CD4-positive, alpha-beta T cell (primary cell): ENCODE measurements at regions not wholly inside any gene's neighbourhood (a gene's known extent, or its start where the extent isn't known, plus 50 kb on each side); places are given as distances from the start of the nearest gene placed in this dataset.
"Not testable (repeated sequence)": the region's sequence is repeated elsewhere in the genome, so short reads cannot be mapped to it uniquely, and the experiment has no call there.

ENCODE experiments used
- ATAC-seq: fragments of 200-7000 bp; cut with Tn5 transposase; one replicate; pipeline ENCODE4 v1.10.0; 2022; ENCODE audit warnings: mild to moderate bottlenecking; ENCODE audit not compliant: poor library complexity
- CTCF ChIA-PET: fragments of 350-600 bp; sonication (Branson Sonifier 250); formaldehyde crosslinking; loops from one replicate; lab custom pipeline; 2021; ENCODE audit warnings: antibody characterized with exemption, inconsistent platforms; lab: Charles Lee
- POLR2A ChIA-PET: fragments of 350-600 bp; sonication (Branson Sonifier 250); formaldehyde crosslinking; loops from one replicate; lab custom pipeline; 2021; ENCODE audit warnings: antibody characterized with exemption, inconsistent platforms; lab: Charles Lee
- DNase-seq, 14 experiments: peaks; one replicate each; pipeline ENCODE4 v3.0.0-alpha.2; 2013 to 2020; ENCODE audit warnings: mixed read lengths in 2 of 14
- H3K27ac ChIP-seq, 2 donors: one replicate each; pipeline versions ENCODE4 v1.5.1 to v1.7.0; 2013; ENCODE audit warnings: low read length in 2 of 2, low read depth in 1 of 2, mild to moderate bottlenecking in 1 of 2
- H3K27me3 ChIP-seq, 2 experiments: 1 replicate in 1 of 2; 2 replicates in 1 of 2; pipeline versions ENCODE4 v1.6.1 to v1.7.0; 2013; ENCODE audit warnings: low read length in 2 of 2, control low read depth in 1 of 2, mild to moderate bottlenecking in 1 of 2, moderate library complexity in 1 of 2; ENCODE audit not compliant: insufficient read depth in 2 of 2, control insufficient read depth in 1 of 2
- H3K36me3 ChIP-seq: one replicate; pipeline ENCODE4 v1.6.1; 2013; ENCODE audit warnings: low read length, control low read depth; ENCODE audit not compliant: insufficient read depth
- H3K4me1 ChIP-seq: one replicate; pipeline ENCODE4 v1.6.1; 2013; ENCODE audit warnings: low read length, control low read depth; ENCODE audit not compliant: insufficient read depth
- H3K4me3 ChIP-seq: one replicate; pipeline ENCODE4 v1.5.1; 2013; ENCODE audit warnings: mild to moderate bottlenecking, low read length, moderate library complexity
- H3K9me3 ChIP-seq, 2 experiments: 1 replicate in 1 of 2; 2 replicates in 1 of 2; pipeline versions ENCODE4 v1.6.1 to v1.7.0; 2013; ENCODE audit warnings: low read length in 2 of 2, mild to moderate bottlenecking in 2 of 2, control low read depth in 1 of 2, moderate library complexity in 1 of 2; ENCODE audit not compliant: control insufficient read depth in 1 of 2, insufficient read depth in 1 of 2
- H3K27ac Mint-ChIP-seq: one replicate; pipeline ENCODE4 v1.8.0; 2020; ENCODE audit warnings: mixed read lengths
- H3K27me3 Mint-ChIP-seq: one replicate; pipeline ENCODE4 v1.8.0; 2021; ENCODE audit warnings: mixed read lengths
- H3K36me3 Mint-ChIP-seq: one replicate; pipeline ENCODE4 v1.8.0; 2021; ENCODE audit warnings: low read depth, mixed read lengths
- H3K4me1 Mint-ChIP-seq: one replicate; pipeline ENCODE4 v1.8.0; 2021; ENCODE audit warnings: low read depth, mixed read lengths
- H3K4me3 Mint-ChIP-seq: one replicate; pipeline ENCODE4 v1.8.0; 2020; ENCODE audit warnings: mild to moderate bottlenecking, mixed read lengths
- H3K9me3 Mint-ChIP-seq: one replicate; pipeline ENCODE4 v1.8.0; 2020; ENCODE audit warnings: mixed read lengths
- intact Hi-C, 2 experiments: fragments of 100-400 bp; cut with DNase I in 1 of 2; cut with micrococcal nuclease in 1 of 2; formaldehyde crosslinking; loops; one replicate each; pipeline versions ENCODE4 v1.15.1 to v1.9.0; 2023 to 2025; cut with DNase I, micrococcal nuclease
- TF ChIP-seq, protein P1 (sequence below): fragments of 200-600 bp; IDR thresholded peaks from one replicate; pipeline ENCODE4 v1.8.0; 2022; ENCODE audit warnings: antibody characterized with exemption, mild to moderate bottlenecking

GRCh38 chr12:92394895-92395294, 249.2 kb upstream of the BTG1 start:
- H3K36me3 ChIP-seq: no peaks in the 10 kb centered on the region

GRCh38 chr12:92393504-92393903, 247.9 kb upstream of the BTG1 start:
- Histone ChIP-seq H3K36me3 (no peaks in the 10 kb centered on the region), H3K27ac (no peak overlapping the region), H3K4me3 (no peak overlapping the region), H3K4me1 (peaks cover 55% of the 10 kb centered on the region), H3K9me3 (peaks cover 6 to 8% of the 10 kb centered on the region in 2 experiments), H3K27me3 (no peaks in the 10 kb centered on the region)
- Mint-ChIP-seq H3K27ac (peak overlapping the region; percentile 95), H3K36me3 (peaks cover 38% of the 10 kb centered on the region), H3K9me3 (peaks cover 15% of the 10 kb centered on the region), H3K4me3 (no peak overlapping the region), H3K4me1 (peaks cover 86% of the 10 kb centered on the region), H3K27me3 (no peaks in the 10 kb centered on the region)
- intact Hi-C loops: no loop called here
- TF ChIP-seq, protein P1, sequence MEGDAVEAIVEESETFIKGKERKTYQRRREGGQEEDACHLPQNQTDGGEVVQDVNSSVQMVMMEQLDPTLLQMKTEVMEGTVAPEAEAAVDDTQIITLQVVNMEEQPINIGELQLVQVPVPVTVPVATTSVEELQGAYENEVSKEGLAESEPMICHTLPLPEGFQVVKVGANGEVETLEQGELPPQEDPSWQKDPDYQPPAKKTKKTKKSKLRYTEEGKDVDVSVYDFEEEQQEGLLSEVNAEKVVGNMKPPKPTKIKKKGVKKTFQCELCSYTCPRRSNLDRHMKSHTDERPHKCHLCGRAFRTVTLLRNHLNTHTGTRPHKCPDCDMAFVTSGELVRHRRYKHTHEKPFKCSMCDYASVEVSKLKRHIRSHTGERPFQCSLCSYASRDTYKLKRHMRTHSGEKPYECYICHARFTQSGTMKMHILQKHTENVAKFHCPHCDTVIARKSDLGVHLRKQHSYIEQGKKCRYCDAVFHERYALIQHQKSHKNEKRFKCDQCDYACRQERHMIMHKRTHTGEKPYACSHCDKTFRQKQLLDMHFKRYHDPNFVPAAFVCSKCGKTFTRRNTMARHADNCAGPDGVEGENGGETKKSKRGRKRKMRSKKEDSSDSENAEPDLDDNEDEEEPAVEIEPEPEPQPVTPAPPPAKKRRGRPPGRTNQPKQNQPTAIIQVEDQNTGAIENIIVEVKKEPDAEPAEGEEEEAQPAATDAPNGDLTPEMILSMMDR: no peak
- DNase-seq: no peak
- ChIA-PET CTCF (no interaction called here), POLR2A (interaction anchor here (1.2 kb wide), 2 partner anchors 10 to 252 kb away, joined by 3 read pairs; no protein-coding TSS in a partner anchor)
- ATAC-seq: no peak

More at GRCh38 chr12:92394895-92395294, 249.2 kb upstream of the BTG1 start:
- peak overlapping the region; percentile 9 for H3K4me3 Mint-ChIP-seq
- peaks cover 6 to 8% of the 10 kb centered on the region in 2 experiments for H3K9me3 ChIP-seq
- H3K4me1 ChIP-seq: peaks cover 65% of the 10 kb centered on the region
- POLR2A ChIA-PET: interaction anchor here (1.2 to 5.2 kb wide), 2 partner anchors 9 to 251 kb away, joined by 3 to 184 read pairs; partner anchors contain the start of gene BTG1
- H3K4me3 ChIP-seq: no peak overlapping the region
- CTCF ChIA-PET: no interaction called here
- ATAC-seq (peak; percentile 13), DNase-seq (peak in 1 of 14 experiments; percentile 46)
- H3K27ac Mint-ChIP-seq: peak overlapping the region; percentile 95
- H3K27ac ChIP-seq: no peak overlapping the region
- TF ChIP-seq, protein P1: no peak
- no peaks in the 10 kb centered on the region for H3K27me3 ChIP-seq
- peaks cover 99% of the 10 kb centered on the region for H3K4me1 Mint-ChIP-seq
- H3K9me3 Mint-ChIP-seq: peaks cover 16% of the 10 kb centered on the region
- intact Hi-C loops: loop anchor here in 1 of 2 experiments (5.0 kb wide), 1 partner anchor 33 kb away; no protein-coding TSS in a partner anchor
- H3K36me3 Mint-ChIP-seq: peaks cover 38% of the 10 kb centered on the region
- H3K27me3 Mint-ChIP-seq: no peaks in the 10 kb centered on the region

DNA sequence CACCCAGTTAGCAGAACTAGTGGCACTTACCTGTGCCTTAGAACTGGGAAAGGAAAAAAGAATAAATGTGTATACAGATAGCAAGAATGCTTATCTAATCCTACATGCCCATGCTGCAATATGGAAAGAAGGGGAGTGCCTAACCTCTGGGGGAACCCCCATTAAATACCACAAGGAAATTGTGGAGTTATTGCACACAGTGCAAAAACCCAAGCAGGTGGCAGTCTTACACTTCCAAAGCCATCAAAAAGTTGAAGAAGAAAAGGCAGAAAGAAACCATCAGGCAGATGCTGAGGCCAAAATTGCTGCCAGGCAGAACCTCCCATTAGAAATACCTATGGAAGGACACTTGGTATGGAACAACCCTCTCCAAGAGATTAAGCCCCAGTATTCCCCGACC, 246.1 kb upstream of the BTG1 start:
- H3K27ac Mint-ChIP-seq: peak overlapping the region; percentile 95
- intact Hi-C loops: not testable (repeated sequence)

DNA sequence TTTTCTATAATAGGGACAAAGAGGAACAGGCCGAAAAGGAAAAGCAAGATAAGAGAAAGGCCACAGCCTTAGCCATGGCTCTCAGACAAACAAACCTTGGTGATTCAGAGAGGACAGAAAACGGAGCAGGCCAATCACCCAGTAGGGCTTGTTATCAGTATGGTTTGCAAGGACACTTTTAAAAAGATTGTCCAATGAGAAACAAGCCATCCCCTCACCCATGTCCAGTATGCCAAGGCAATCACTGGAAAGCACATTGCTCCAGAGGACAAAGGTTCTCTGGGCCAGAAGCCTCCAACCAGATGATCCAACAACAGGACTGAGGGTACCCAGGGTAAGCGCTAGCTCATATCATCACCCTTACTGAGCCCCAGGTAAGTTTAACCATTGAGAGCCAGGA, 243.8 kb upstream of the BTG1 start:
- Mint-ChIP-seq H3K9me3 (peaks cover 6% of the 10 kb centered on the region), H3K4me1 (peaks cover 62% of the 10 kb centered on the region), H3K4me3 (no peak overlapping the region), H3K36me3 (peaks cover 27% of the 10 kb centered on the region), H3K27me3 (no peaks in the 10 kb centered on the region), H3K27ac (no peak overlapping the region)
- no peaks in the 10 kb centered on the region for H3K27me3 ChIP-seq
- peaks cover 31% of the 10 kb centered on the region for H3K4me1 ChIP-seq
- intact Hi-C loops: no loop called here
- POLR2A ChIA-PET: interaction anchor here (0.6 to 1.2 kb wide), 6 partner anchors 9 to 512 kb away, joined by 3 to 4 read pairs (median 3); no protein-coding TSS in a partner anchor
- no peak overlapping the region for H3K4me3 ChIP-seq
- TF ChIP-seq, protein P1: no peak
- ATAC-seq: no peak
- no peaks in the 10 kb centered on the region for H3K36me3 ChIP-seq
- H3K9me3 ChIP-seq: peaks cover 6 to 8% of the 10 kb centered on the region in 2 experiments
- DNase-seq: no peak
- H3K27ac ChIP-seq: no peak overlapping the region
- CTCF ChIA-PET: no interaction called here

More for the DNA sequence above, 246.1 kb upstream of the BTG1 start:
- H3K9me3 ChIP-seq, H3K4me3 Mint-ChIP-seq, POLR2A ChIA-PET, H3K4me3 ChIP-seq, ATAC-seq, H3K27ac ChIP-seq, CTCF ChIA-PET, H3K36me3 ChIP-seq, H3K27me3 ChIP-seq, H3K27me3 Mint-ChIP-seq: not testable (repeated sequence)
- H3K4me1 Mint-ChIP-seq: peaks cover 79% of the 10 kb centered on the region
- peak in 2 of 14 experiments; percentile 47 to 52 for DNase-seq
- peaks cover 38% of the 10 kb centered on the region for H3K36me3 Mint-ChIP-seq
- peaks cover 52% of the 10 kb centered on the region for H3K4me1 ChIP-seq
- H3K9me3 Mint-ChIP-seq: peaks cover 13% of the 10 kb centered on the region
